ENCODE measurements at regions not wholly inside any gene's neighbourhood (a gene's known extent, or its start where the extent isn't known, plus 50 kb on each side); places are given as distances from the start of the nearest gene placed in this dataset.

DNA sequence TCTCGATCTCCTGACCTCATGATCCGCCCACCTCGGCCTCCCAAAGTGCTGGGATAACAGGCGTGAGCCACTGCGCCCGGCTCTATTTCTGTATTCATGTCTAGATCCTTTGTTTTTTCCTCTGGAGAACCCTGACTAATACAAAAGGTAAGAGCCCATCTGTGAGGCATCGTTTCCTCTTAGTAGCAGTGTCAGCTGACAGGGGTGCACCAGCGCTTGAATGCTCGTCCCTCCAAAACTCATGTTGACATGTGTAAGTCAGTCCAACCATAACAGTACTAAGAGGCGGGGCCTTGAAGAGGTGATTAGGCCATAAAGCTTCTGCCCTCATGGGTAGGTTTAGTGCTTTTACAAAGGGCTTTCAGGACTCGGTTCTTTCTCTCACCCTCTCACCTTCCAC is 470.1 kb upstream of the B3GAT1 start:
- BruUV-seq (replicated peaks), result no TSS peak

More for the DNA sequence above, 470.1 kb upstream of the B3GAT1 start:
- ChIA-PET CTCF (no interaction called here), POLR2A (no interaction called here), RAD21 (ENCODE audit: low non-redundant PET in 1 of 2, low total read pairs in 2 of 2, uncharacterized antibody in 2 of 2, unreplicated experiment in 2 of 2) (no interaction called here)
- Histone ChIP-seq H3K27ac (ENCODE audit: low read depth, low read length) (no peak overlapping the region), H4K20me1 (ENCODE audit: insufficient read depth) (no peaks in the 10 kb centered on the region), H3K9ac (ENCODE audit: low read length) (no peak overlapping the region), H3K79me2 (ENCODE audit: insufficient read depth, low read length) (no peaks in the 10 kb centered on the region), H3K9me3 (ENCODE audit: control insufficient read depth in 1 of 2, insufficient read depth in 1 of 2, low read depth in 1 of 2, low read length in 2 of 2) (no peaks in the 10 kb centered on the region), H3K36me3 (ENCODE audit: control insufficient read depth in 1 of 2, insufficient read depth in 2 of 2, low read length in 2 of 2) (no peaks in the 10 kb centered on the region), H3K4me3 (replicated peaks in 1 of 2; ENCODE audit: low read depth in 1 of 2, low read length in 2 of 2) (no peak overlapping the region), H3K4me2 (ENCODE audit: low read length) (no peak overlapping the region), H3K4me1 (ENCODE audit: control insufficient read depth in 1 of 2, insufficient read depth in 2 of 2, low read length in 2 of 2) (no peaks in the 10 kb centered on the region), H3K27me3 (ENCODE audit: insufficient read depth, low read length) (peaks cover 70% of the 10 kb centered on the region), H3K9me2 (ENCODE audit: insufficient read depth) (no peaks in the 10 kb centered on the region), H2AFZ (ENCODE audit: low read depth, low read length, poor library complexity, severe bottlenecking) (no peak overlapping the region)
- TF ChIP-seq TCF7L2 (IDR thresholded peaks at IDR 0.05; ENCODE audit: borderline replicate concordance, extremely low read depth, insufficient read depth, insufficient read length) (no peak), SP1 (IDR thresholded peaks at IDR 0.05; ENCODE audit: low read depth) (no peak), ZNF274 (IDR thresholded peaks at IDR 0.05; ENCODE audit: low read depth, low read length) (no peak), EZH2phosphoT487 (IDR thresholded peaks at IDR 0.05; ENCODE audit: borderline replicate concordance) (no peak), POLR2AphosphoS5 (IDR thresholded peaks at IDR 0.05; ENCODE audit: low read depth, low read length) (no peak), CEBPB (IDR thresholded peaks at IDR 0.05; ENCODE audit: low read depth) (no peak), FOSL1 (IDR thresholded peaks at IDR 0.05; ENCODE audit: low read depth) (no peak), EZH2 (IDR thresholded peaks at IDR 0.05) (no peak), ELF1 (IDR thresholded peaks at IDR 0.05; ENCODE audit: borderline replicate concordance, low read depth) (no peak), POLR2A (IDR thresholded peaks at IDR 0.05; ENCODE audit: borderline replicate concordance, extremely low read depth, insufficient read depth, insufficient read length) (no peak), EGR1 (IDR thresholded peaks at IDR 0.05; ENCODE audit: low read depth) (no peak), CBX3 (IDR thresholded peaks at IDR 0.05; ENCODE audit: low read depth) (no peak), RAD21 (IDR thresholded peaks at IDR 0.05; ENCODE audit: low read depth) (no peak), SIN3A (IDR thresholded peaks at IDR 0.05; ENCODE audit: low read depth) (no peak), JUND (IDR thresholded peaks at IDR 0.05) (no peak)
- TF ChIP-seq, protein P1, sequence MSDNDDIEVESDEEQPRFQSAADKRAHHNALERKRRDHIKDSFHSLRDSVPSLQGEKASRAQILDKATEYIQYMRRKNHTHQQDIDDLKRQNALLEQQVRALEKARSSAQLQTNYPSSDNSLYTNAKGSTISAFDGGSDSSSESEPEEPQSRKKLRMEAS (IDR thresholded peaks at IDR 0.05), result no peak
- TF ChIP-seq, protein P2, sequence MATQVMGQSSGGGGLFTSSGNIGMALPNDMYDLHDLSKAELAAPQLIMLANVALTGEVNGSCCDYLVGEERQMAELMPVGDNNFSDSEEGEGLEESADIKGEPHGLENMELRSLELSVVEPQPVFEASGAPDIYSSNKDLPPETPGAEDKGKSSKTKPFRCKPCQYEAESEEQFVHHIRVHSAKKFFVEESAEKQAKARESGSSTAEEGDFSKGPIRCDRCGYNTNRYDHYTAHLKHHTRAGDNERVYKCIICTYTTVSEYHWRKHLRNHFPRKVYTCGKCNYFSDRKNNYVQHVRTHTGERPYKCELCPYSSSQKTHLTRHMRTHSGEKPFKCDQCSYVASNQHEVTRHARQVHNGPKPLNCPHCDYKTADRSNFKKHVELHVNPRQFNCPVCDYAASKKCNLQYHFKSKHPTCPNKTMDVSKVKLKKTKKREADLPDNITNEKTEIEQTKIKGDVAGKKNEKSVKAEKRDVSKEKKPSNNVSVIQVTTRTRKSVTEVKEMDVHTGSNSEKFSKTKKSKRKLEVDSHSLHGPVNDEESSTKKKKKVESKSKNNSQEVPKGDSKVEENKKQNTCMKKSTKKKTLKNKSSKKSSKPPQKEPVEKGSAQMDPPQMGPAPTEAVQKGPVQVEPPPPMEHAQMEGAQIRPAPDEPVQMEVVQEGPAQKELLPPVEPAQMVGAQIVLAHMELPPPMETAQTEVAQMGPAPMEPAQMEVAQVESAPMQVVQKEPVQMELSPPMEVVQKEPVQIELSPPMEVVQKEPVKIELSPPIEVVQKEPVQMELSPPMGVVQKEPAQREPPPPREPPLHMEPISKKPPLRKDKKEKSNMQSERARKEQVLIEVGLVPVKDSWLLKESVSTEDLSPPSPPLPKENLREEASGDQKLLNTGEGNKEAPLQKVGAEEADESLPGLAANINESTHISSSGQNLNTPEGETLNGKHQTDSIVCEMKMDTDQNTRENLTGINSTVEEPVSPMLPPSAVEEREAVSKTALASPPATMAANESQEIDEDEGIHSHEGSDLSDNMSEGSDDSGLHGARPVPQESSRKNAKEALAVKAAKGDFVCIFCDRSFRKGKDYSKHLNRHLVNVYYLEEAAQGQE (IDR thresholded peaks at IDR 0.05; ENCODE audit: low read depth), result no peak
- TF ChIP-seq, protein P3, sequence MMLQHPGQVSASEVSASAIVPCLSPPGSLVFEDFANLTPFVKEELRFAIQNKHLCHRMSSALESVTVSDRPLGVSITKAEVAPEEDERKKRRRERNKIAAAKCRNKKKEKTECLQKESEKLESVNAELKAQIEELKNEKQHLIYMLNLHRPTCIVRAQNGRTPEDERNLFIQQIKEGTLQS (IDR thresholded peaks at IDR 0.05), result no peak
- DNase-seq (ENCODE audit: low read depth, low spot score) (no peak), ATAC-seq (no peak)
- intact Hi-C loops (cut with micrococcal nuclease), result no loop called here

Data from HCT116 (cell line).